GM23338 (cell line): ENCODE measurements at regions not wholly inside any gene's neighbourhood (a gene's known extent, or its start where the extent isn't known, plus 50 kb on each side); places are given as distances from the start of the nearest gene placed in this dataset.

Source experiments
- ATAC-seq: fragments of 200-7000 bp; cut with Tn5 transposase; 3 replicates; pipeline ENCODE4 v1.9.1; 2020
- DNase-seq: peaks from one replicate; pipeline ENCODE4 v3.0.0-alpha.2; 2015; ENCODE audit warnings: low spot score
- H2AFZ ChIP-seq: fragments of 200-600 bp; sonication (generic); 2 replicates; pipeline ENCODE4 v1.8.0; 2016; ENCODE audit warnings: antibody characterized with exemption, mild to moderate bottlenecking, moderate library complexity
- H3F3A ChIP-seq: fragments of 200-600 bp; sonication (generic); replicated peaks from 2 replicates; pipeline ENCODE4 v1.8.0; 2017; ENCODE audit warnings: antibody characterized with exemption, mixed run types, low read depth
- H3K27ac ChIP-seq: fragments of 200-600 bp; sonication (generic); 2 replicates; pipeline ENCODE4 v1.6.1; 2016; ENCODE audit warnings: low read depth
- H3K27me3 ChIP-seq: fragments of 200-600 bp; sonication (generic); 2 replicates; pipeline ENCODE4 v1.8.0; 2016; ENCODE audit warnings: mild to moderate bottlenecking, mixed run types, moderate library complexity; ENCODE audit not compliant: insufficient read depth
- H3K36me3 ChIP-seq: fragments of 200-600 bp; sonication (generic); 2 replicates; pipeline ENCODE4 v1.8.0; 2016; ENCODE audit warnings: mild to moderate bottlenecking; ENCODE audit not compliant: insufficient read depth
- H3K4me1 ChIP-seq: fragments of 200-600 bp; sonication (generic); 2 replicates; pipeline ENCODE4 v1.8.0; 2016; ENCODE audit warnings: mild to moderate bottlenecking, moderate library complexity; ENCODE audit not compliant: insufficient read depth
- H3K4me2 ChIP-seq: fragments of 200-600 bp; sonication (generic); 2 replicates; pipeline ENCODE4 v1.7.1; 2017; ENCODE audit warnings: mixed run types
- H3K4me3 ChIP-seq: fragments of 200-600 bp; sonication (generic); 2 replicates; pipeline ENCODE4 v1.6.1; 2016; ENCODE audit warnings: mixed run types
- H3K79me2 ChIP-seq: fragments of 200-600 bp; sonication (generic); replicated peaks from 2 replicates; pipeline ENCODE4 v1.8.0; 2017; ENCODE audit warnings: mild to moderate bottlenecking; ENCODE audit not compliant: insufficient read depth
- H3K9me2 ChIP-seq: fragments of 200-600 bp; sonication (generic); 2 replicates; pipeline ENCODE4 v1.8.0; 2017; ENCODE audit not compliant: insufficient read depth
- H4K20me1 ChIP-seq: fragments of 200-600 bp; sonication (generic); replicated peaks from 2 replicates; pipeline ENCODE4 v1.8.0; 2017; ENCODE audit warnings: mild to moderate bottlenecking; ENCODE audit not compliant: insufficient read depth
- H3K27ac Mint-ChIP-seq: 2 replicates; pipeline ENCODE4 v1.8.0; 2020; ENCODE audit warnings: inconsistent platforms, mild to moderate bottlenecking, moderate library complexity, mixed read lengths
- H3K27me3 Mint-ChIP-seq: 3 replicates; pipeline ENCODE4 v1.8.0; 2022; ENCODE audit warnings: low read depth, mild to moderate bottlenecking, moderate library complexity, mixed read lengths, inconsistent platforms; ENCODE audit not compliant: insufficient read depth, poor library complexity
- H3K36me3 Mint-ChIP-seq: 3 replicates; pipeline ENCODE4 v1.8.0; 2021; ENCODE audit warnings: low read depth, mild to moderate bottlenecking, inconsistent platforms, moderate library complexity, mixed read lengths
- H3K4me1 Mint-ChIP-seq: 3 replicates; pipeline ENCODE4 v1.8.0; 2020; ENCODE audit warnings: mild to moderate bottlenecking, inconsistent platforms, mixed read lengths
- H3K4me3 Mint-ChIP-seq: 3 replicates; pipeline ENCODE4 v1.8.0; 2021; ENCODE audit warnings: moderate library complexity, mild to moderate bottlenecking, inconsistent platforms, mixed read lengths
- H3K9me3 Mint-ChIP-seq: 3 replicates; pipeline ENCODE4 v1.8.0; 2020; ENCODE audit warnings: moderate library complexity, mild to moderate bottlenecking, inconsistent platforms, mixed read lengths
- CREB1 ChIP-seq: fragments of 250-450 bp; sonication (Bioruptor Pico); IDR thresholded peaks from 2 replicates; pipeline ENCODE4 v1.5.0; 2020; ENCODE audit warnings: low read depth, mild to moderate bottlenecking, moderate library complexity
- EZH2 ChIP-seq: fragments of 200-600 bp; sonication (generic); IDR thresholded peaks from one replicate; pipeline ENCODE4 v1.8.0; 2017; ENCODE audit warnings: antibody characterized with exemption, mild to moderate bottlenecking, low read depth; ENCODE audit not compliant: unreplicated experiment
- EZH2phosphoT487 ChIP-seq: fragments of 200-600 bp; sonication (generic); IDR thresholded peaks from one replicate; pipeline ENCODE4 v1.8.1; 2018; ENCODE audit warnings: antibody characterized with exemption; ENCODE audit not compliant: unreplicated experiment
- NANOG ChIP-seq: IDR thresholded peaks from 2 replicates; pipeline ENCODE4 v1.6.1; 2016; ENCODE audit warnings: antibody characterized with exemption, borderline replicate concordance
- POLR2AphosphoS5 ChIP-seq: IDR thresholded peaks from 2 replicates; pipeline ENCODE4 v1.6.1; 2016; ENCODE audit warnings: antibody characterized with exemption, low read depth
- STAT1 ChIP-seq: IDR thresholded peaks from one replicate; pipeline ENCODE4 v1.6.1; 2016; ENCODE audit warnings: antibody characterized with exemption; ENCODE audit not compliant: unreplicated experiment
- ZNF114 ChIP-seq: fragments of 250-450 bp; sonication (Bioruptor Pico); IDR thresholded peaks from 2 replicates; pipeline ENCODE4 v1.5.0; 2020; ENCODE audit warnings: mild to moderate bottlenecking, moderate library complexity
- ZNF331 ChIP-seq: fragments of 250-450 bp; sonication (Bioruptor Pico); IDR thresholded peaks from 2 replicates; pipeline ENCODE4 v1.5.0; 2020; ENCODE audit warnings: low read depth, mild to moderate bottlenecking, moderate library complexity
- TF ChIP-seq, protein P1 (sequence below): IDR thresholded peaks from 2 replicates; pipeline ENCODE4 v1.6.1; 2016; ENCODE audit warnings: antibody characterized with exemption
- TF ChIP-seq, protein P2 (sequence below): fragments of 250-450 bp; sonication (Bioruptor Pico); IDR thresholded peaks from 2 replicates; pipeline ENCODE4 v1.5.0; 2020; ENCODE audit warnings: mild to moderate bottlenecking, moderate library complexity
- TF ChIP-seq, protein P3 (sequence below), 2 experiments: fragments of 200-600 bp in 1 of 2; sonication (generic) in 1 of 2; conservative IDR thresholded peaks; 2 replicates each; pipeline versions ENCODE4 v1.5.1 to v1.6.1; 2016 to 2017; ENCODE audit warnings: antibody characterized with exemption in 2 of 2, low read depth in 2 of 2, mild to moderate bottlenecking in 2 of 2, moderate library complexity in 1 of 2

DNA sequence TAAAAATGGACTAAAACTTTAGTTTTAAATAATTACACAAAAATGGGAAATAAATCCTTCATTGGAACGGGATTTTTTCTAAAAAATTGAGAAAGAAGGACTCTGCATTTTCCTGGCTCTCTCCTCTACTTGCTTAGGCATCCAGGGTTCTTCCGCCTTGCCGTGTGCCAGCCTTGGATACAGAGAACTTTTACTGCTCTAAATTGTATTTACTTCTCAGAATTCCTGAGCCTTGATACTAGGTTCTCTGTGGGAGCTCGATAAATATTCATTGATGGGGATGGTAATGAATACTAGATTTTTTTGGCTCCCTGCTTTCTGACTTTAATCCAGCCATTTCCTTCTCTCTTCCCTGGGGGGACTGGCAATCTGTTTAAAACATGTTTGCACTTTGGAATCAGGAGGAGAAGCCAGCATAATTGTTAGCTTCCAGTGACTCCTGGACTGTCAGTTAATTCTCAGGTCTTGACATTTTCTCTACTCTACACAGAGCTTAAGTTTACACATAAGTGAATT, 746.1 kb upstream of the LRRTM1 start:
- no peaks in the 10 kb centered on the region for H3K27me3 Mint-ChIP-seq
- peak overlapping the region; percentile 3 for H3K4me2 ChIP-seq
- DNase-seq (peak; percentile 32), ATAC-seq (peak; percentile 50)
- peak overlapping the region; percentile 5; the same call in 1 of the 2 replicates for H2AFZ ChIP-seq
- H3K36me3 ChIP-seq = no peaks in the 10 kb centered on the region
- H3K36me3 Mint-ChIP-seq = no peaks in the 10 kb centered on the region; the same call in 2 of the 3 replicates
- H3K4me1 ChIP-seq = peaks cover 40% of the 10 kb centered on the region
- peaks cover 39% of the 10 kb centered on the region for H3K4me1 Mint-ChIP-seq
- H3K27me3 ChIP-seq = no peaks in the 10 kb centered on the region
- no peaks in the 10 kb centered on the region for H3K9me2 ChIP-seq
- peak overlapping the region; percentile 74 for H3K27ac ChIP-seq
- H3F3A ChIP-seq = no peaks in the 10 kb centered on the region
- H3K9me3 Mint-ChIP-seq = no peaks in the 10 kb centered on the region
- no peak for TF ChIP-seq ZNF331 (CRISPR knock-in tag)
- TF ChIP-seq EZH2phosphoT487 = no peak
- TF ChIP-seq NANOG = peak; percentile 27; the same call in 1 of the 2 replicates
- no peak overlapping the region for H3K27ac Mint-ChIP-seq
- H3K4me3 ChIP-seq = no peak overlapping the region
- 0 out of 3 replicates have a peak overlapping the region, but pooled peaks have one; percentile 0 for H3K4me3 Mint-ChIP-seq
- no peaks in the 10 kb centered on the region for H3K79me2 ChIP-seq
- H4K20me1 ChIP-seq = no peaks in the 10 kb centered on the region

DNA sequence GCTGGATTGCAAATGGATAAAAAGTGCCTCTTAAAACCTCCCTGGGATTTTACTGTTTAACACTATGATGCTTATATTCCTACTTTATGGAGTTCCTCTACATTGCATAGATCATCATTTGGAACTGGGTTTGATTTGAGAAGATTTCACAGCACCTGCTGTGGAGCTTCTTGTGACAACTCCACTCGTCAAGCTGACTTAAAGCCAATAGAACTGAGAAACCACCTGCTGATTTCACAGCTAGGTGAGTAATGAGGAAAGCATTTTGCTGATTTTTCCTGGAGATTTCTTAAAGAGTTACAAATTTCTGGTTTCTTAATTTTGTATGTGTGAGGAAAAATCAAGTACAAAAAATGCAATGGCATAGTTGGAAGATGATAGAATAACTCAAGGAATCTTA, 739.1 kb upstream of the LRRTM1 start:
- ATAC-seq = no peak
- Histone ChIP-seq H3K27ac (no peak overlapping the region), H3K4me1 (peaks cover 3% of the 10 kb centered on the region; the same call in 1 of the 2 replicates), H3K79me2 (no peaks in the 10 kb centered on the region), H3K4me2 (no peak overlapping the region), H3F3A (no peaks in the 10 kb centered on the region), H3K4me3 (no peak overlapping the region), H3K36me3 (no peaks in the 10 kb centered on the region), H3K9me2 (no peaks in the 10 kb centered on the region; the same call in 1 of the 2 replicates), H2AFZ (no peak overlapping the region), H4K20me1 (no peaks in the 10 kb centered on the region), H3K27me3 (no peaks in the 10 kb centered on the region)
- Mint-ChIP-seq H3K36me3 (no peaks in the 10 kb centered on the region; the same call in 2 of the 3 replicates), H3K4me3 (no peak overlapping the region), H3K4me1 (peaks cover 8% of the 10 kb centered on the region), H3K27me3 (no peaks in the 10 kb centered on the region), H3K9me3 (0 out of 3 replicates have a peak, but pooled peaks cover 9% of the 10 kb centered on the region), H3K27ac (no peak overlapping the region)
- no peak for DNase-seq
- no peak for TF ChIP-seq CREB1 (CRISPR knock-in tag)
- TF ChIP-seq, protein P1, sequence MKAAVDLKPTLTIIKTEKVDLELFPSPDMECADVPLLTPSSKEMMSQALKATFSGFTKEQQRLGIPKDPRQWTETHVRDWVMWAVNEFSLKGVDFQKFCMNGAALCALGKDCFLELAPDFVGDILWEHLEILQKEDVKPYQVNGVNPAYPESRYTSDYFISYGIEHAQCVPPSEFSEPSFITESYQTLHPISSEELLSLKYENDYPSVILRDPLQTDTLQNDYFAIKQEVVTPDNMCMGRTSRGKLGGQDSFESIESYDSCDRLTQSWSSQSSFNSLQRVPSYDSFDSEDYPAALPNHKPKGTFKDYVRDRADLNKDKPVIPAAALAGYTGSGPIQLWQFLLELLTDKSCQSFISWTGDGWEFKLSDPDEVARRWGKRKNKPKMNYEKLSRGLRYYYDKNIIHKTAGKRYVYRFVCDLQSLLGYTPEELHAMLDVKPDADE = no peak
- TF ChIP-seq ZNF331 (CRISPR knock-in tag) = no peak
- TF ChIP-seq NANOG = no peak
- TF ChIP-seq ZNF114 (CRISPR knock-in tag) = no peak
- no peak for TF ChIP-seq STAT1
- TF ChIP-seq, protein P2, sequence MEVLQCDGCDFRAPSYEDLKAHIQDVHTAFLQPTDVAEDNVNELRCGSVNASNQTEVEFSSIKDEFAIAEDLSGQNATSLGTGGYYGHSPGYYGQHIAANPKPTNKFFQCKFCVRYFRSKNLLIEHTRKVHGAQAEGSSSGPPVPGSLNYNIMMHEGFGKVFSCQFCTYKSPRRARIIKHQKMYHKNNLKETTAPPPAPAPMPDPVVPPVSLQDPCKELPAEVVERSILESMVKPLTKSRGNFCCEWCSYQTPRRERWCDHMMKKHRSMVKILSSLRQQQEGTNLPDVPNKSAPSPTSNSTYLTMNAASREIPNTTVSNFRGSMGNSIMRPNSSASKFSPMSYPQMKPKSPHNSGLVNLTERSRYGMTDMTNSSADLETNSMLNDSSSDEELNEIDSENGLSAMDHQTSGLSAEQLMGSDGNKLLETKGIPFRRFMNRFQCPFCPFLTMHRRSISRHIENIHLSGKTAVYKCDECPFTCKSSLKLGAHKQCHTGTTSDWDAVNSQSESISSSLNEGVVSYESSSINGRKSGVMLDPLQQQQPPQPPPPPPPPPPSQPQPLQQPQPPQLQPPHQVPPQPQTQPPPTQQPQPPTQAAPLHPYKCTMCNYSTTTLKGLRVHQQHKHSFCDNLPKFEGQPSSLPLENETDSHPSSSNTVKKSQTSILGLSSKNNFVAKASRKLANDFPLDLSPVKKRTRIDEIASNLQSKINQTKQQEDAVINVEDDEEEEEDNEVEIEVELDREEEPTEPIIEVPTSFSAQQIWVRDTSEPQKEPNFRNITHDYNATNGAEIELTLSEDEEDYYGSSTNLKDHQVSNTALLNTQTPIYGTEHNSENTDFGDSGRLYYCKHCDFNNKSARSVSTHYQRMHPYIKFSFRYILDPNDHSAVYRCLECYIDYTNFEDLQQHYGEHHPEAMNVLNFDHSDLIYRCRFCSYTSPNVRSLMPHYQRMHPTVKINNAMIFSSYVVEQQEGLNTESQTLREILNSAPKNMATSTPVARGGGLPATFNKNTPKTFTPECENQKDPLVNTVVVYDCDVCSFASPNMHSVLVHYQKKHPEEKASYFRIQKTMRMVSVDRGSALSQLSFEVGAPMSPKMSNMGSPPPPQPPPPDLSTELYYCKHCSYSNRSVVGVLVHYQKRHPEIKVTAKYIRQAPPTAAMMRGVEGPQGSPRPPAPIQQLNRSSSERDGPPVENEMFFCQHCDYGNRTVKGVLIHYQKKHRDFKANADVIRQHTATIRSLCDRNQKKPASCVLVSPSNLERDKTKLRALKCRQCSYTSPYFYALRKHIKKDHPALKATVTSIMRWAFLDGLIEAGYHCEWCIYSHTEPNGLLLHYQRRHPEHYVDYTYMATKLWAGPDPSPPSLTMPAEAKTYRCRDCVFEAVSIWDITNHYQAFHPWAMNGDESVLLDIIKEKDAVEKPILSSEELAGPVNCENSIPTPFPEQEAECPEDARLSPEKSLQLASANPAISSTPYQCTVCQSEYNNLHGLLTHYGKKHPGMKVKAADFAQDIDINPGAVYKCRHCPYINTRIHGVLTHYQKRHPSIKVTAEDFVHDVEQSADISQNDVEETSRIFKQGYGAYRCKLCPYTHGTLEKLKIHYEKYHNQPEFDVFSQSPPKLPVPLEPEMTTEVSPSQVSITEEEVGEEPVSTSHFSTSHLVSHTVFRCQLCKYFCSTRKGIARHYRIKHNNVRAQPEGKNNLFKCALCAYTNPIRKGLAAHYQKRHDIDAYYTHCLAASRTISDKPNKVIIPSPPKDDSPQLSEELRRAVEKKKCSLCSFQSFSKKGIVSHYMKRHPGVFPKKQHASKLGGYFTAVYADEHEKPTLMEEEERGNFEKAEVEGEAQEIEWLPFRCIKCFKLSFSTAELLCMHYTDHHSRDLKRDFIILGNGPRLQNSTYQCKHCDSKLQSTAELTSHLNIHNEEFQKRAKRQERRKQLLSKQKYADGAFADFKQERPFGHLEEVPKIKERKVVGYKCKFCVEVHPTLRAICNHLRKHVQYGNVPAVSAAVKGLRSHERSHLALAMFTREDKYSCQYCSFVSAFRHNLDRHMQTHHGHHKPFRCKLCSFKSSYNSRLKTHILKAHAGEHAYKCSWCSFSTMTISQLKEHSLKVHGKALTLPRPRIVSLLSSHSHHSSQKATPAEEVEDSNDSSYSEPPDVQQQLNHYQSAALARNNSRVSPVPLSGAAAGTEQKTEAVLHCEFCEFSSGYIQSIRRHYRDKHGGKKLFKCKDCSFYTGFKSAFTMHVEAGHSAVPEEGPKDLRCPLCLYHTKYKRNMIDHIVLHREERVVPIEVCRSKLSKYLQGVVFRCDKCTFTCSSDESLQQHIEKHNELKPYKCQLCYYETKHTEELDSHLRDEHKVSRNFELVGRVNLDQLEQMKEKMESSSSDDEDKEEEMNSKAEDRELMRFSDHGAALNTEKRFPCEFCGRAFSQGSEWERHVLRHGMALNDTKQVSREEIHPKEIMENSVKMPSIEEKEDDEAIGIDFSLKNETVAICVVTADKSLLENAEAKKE (CRISPR knock-in tag) = no peak
- TF ChIP-seq, protein P3, sequence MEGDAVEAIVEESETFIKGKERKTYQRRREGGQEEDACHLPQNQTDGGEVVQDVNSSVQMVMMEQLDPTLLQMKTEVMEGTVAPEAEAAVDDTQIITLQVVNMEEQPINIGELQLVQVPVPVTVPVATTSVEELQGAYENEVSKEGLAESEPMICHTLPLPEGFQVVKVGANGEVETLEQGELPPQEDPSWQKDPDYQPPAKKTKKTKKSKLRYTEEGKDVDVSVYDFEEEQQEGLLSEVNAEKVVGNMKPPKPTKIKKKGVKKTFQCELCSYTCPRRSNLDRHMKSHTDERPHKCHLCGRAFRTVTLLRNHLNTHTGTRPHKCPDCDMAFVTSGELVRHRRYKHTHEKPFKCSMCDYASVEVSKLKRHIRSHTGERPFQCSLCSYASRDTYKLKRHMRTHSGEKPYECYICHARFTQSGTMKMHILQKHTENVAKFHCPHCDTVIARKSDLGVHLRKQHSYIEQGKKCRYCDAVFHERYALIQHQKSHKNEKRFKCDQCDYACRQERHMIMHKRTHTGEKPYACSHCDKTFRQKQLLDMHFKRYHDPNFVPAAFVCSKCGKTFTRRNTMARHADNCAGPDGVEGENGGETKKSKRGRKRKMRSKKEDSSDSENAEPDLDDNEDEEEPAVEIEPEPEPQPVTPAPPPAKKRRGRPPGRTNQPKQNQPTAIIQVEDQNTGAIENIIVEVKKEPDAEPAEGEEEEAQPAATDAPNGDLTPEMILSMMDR (conservative IDR thresholded peaks at IDR 0.05; ENCODE audit: low read depth in 2 of 2) = no peak
- TF ChIP-seq EZH2phosphoT487 = no peak
- no peak for TF ChIP-seq EZH2
- no peak for TF ChIP-seq POLR2AphosphoS5
